ENCODE measurements at regions not wholly inside any gene's neighbourhood (a gene's known extent, or its start where the extent isn't known, plus 50 kb on each side); places are given as distances from the start of the nearest gene placed in this dataset.
A peak's percentile ranks its signal among the peaks of the same experiment; 100 is the strongest.

GRCh38 chr14:66109426-66109825 lies 376.7 kb upstream of the CCDC196 start:
- no peak for DNase-seq (ENCODE audit: low read depth)
- H3K4me3 ChIP-seq (ENCODE audit: control insufficient read depth, low read depth, low read length) = no peak overlapping the region
- TF ChIP-seq CTCF (IDR thresholded peaks at IDR 0.05; ENCODE audit: control insufficient read depth, insufficient read depth, low read depth, low read length, missing control alignments) = no peak

DNA sequence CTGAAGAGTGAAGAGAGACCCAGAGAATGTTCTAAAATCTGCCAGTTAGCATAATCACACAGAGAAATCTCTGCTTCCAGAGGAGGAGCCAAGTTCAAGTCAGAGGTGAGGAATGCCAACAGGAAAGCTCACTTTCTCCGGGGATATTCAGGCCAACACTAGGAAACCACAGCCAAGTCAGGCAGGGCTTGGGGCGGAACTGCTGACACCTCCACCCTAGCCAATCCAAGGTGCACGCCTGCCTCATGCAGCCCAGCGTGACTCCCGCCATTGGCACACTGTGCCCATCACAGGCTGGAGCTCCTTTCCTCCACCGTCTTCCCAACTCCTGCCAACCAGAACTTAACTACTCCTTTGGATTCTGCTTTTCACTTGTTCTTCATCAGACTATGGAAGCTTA lies 374.3 kb upstream of the CCDC196 start:
- no peak for TF ChIP-seq CTCF (IDR thresholded peaks at IDR 0.05; ENCODE audit: control insufficient read depth, insufficient read depth, low read depth, low read length, missing control alignments)
- no peak for DNase-seq (ENCODE audit: low read depth)
- no peak overlapping the region for H3K4me3 ChIP-seq (ENCODE audit: control insufficient read depth, low read depth, low read length)

GRCh38 chr14:66114071-66114470 lies 372.1 kb upstream of the CCDC196 start:
- no peak overlapping the region for H3K4me3 ChIP-seq (ENCODE audit: control insufficient read depth, low read depth, low read length)
- no peak for TF ChIP-seq CTCF (IDR thresholded peaks at IDR 0.05; ENCODE audit: control insufficient read depth, insufficient read depth, low read depth, low read length, missing control alignments)
- no peak for DNase-seq (ENCODE audit: low read depth)

GRCh38 chr14:66115740-66116502 lies 370.2 kb upstream of the CCDC196 start:
- H3K4me3 ChIP-seq (ENCODE audit: control insufficient read depth, low read depth, low read length) = no peak overlapping the region
- no peak for DNase-seq (ENCODE audit: low read depth)
- no peak for TF ChIP-seq CTCF (IDR thresholded peaks at IDR 0.05; ENCODE audit: control insufficient read depth, insufficient read depth, low read depth, low read length, missing control alignments)

DNA sequence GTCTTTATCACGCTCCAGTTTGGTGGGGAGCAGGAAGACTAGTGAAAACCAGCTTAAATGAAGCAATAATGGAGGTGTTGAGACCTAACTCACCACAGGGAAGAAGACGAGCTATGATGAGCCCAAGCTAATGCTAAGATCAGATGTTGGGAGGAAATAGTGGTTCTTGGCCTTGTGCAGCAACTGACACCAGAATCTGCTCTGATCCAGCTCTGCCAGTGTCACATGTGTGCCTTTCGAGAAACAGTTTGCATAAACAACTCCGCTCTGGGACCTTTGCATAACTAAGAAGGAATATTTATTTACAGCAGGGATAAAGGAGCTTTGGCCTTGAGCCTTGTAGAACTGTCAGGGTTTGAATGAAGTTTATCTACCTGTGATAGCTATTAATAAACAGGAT lies 369.4 kb upstream of the CCDC196 start:
- H3K4me3 ChIP-seq (ENCODE audit: control insufficient read depth, low read depth, low read length) = no peak overlapping the region
- DNase-seq (ENCODE audit: low read depth) = no peak
- no peak for TF ChIP-seq CTCF (IDR thresholded peaks at IDR 0.05; ENCODE audit: control insufficient read depth, insufficient read depth, low read depth, low read length, missing control alignments)

DNA sequence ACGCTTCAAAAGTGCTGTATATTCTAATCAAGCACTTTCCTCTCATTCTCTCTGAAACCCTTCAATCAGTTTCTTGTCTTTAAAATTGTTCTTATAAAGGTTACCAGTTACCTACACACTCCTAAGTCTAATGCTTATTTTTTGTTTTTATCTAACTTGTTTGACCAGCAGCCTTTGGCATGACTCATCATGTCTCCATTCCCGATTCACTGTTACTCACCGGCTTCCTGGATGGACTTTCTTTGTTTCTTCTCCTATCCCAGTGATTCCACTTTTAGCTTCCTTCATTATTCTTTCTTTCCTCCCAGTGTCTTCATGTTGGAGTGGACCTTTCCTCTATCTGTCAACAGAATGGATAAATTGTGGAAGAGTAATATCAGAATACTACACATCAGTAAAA lies 368.6 kb upstream of the CCDC196 start:
- no peak for TF ChIP-seq CTCF (IDR thresholded peaks at IDR 0.05; ENCODE audit: control insufficient read depth, insufficient read depth, low read depth, low read length, missing control alignments)
- no peak overlapping the region for H3K4me3 ChIP-seq (ENCODE audit: control insufficient read depth, low read depth, low read length)
- DNase-seq (ENCODE audit: low read depth) = peak; percentile 13

Measured in AG09309 (cell line).